Coronary artery (tissue), 2 donors: ENCODE measurements at regions not wholly inside any gene's neighbourhood (a gene's known extent, or its start where the extent isn't known, plus 50 kb on each side); places are given as distances from the start of the nearest gene placed in this dataset.

Experiments
- DNase-seq: peaks from one replicate; pipeline ENCODE4 v3.0.0-alpha.2; 2017; ENCODE audit warnings: low spot score
- H3K27ac ChIP-seq, 2 donors: fragments of 200-600 bp; sonication (generic); one replicate each; pipeline ENCODE4 v1.5.1; 2016 to 2019
- H3K4me3 ChIP-seq: fragments of 200-600 bp; sonication (generic); 2 replicates; pipeline ENCODE4 v1.5.1; 2016; ENCODE audit warnings: mild to moderate bottlenecking, moderate library complexity
- TF ChIP-seq, protein P1 (sequence below): fragments of 200-600 bp; sonication (generic); IDR thresholded peaks from one replicate; pipeline ENCODE4 v1.5.1; 2019; ENCODE audit warnings: antibody characterized with exemption

DNA sequence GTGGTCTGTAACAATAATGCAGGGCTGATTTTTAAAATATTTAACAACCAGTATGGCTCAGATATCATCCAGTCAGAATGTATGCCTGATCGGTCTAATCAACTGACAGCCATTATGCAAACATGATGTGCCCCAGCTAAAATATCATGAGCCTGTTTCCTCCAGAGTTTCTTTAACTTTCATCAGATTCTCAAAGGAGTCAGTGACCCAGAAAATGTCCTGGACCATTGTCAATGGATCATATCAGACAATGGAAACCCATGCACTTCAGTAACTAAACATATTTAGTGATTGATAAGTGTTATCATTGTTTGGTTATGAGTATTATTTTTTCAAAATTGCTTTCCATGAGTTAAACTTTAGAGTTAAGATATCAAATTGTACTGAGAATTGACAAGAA, 173.5 kb downstream of the LMBRD1 start:
- Histone ChIP-seq H3K27ac (no peak overlapping the region), H3K4me3 (no peak overlapping the region)
- TF ChIP-seq, protein P1, sequence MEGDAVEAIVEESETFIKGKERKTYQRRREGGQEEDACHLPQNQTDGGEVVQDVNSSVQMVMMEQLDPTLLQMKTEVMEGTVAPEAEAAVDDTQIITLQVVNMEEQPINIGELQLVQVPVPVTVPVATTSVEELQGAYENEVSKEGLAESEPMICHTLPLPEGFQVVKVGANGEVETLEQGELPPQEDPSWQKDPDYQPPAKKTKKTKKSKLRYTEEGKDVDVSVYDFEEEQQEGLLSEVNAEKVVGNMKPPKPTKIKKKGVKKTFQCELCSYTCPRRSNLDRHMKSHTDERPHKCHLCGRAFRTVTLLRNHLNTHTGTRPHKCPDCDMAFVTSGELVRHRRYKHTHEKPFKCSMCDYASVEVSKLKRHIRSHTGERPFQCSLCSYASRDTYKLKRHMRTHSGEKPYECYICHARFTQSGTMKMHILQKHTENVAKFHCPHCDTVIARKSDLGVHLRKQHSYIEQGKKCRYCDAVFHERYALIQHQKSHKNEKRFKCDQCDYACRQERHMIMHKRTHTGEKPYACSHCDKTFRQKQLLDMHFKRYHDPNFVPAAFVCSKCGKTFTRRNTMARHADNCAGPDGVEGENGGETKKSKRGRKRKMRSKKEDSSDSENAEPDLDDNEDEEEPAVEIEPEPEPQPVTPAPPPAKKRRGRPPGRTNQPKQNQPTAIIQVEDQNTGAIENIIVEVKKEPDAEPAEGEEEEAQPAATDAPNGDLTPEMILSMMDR, result no peak
- DNase-seq, result no peak

- Histone ChIP-seq H3K27ac (no peak overlapping the region), H3K4me3 (no peak overlapping the region)
- DNase-seq, result no peak
- TF ChIP-seq, protein P1, result no peak
These were observed 173.9 kb downstream of the LMBRD1 start for GRCh38 chr6:69622924-69623323.

DNA sequence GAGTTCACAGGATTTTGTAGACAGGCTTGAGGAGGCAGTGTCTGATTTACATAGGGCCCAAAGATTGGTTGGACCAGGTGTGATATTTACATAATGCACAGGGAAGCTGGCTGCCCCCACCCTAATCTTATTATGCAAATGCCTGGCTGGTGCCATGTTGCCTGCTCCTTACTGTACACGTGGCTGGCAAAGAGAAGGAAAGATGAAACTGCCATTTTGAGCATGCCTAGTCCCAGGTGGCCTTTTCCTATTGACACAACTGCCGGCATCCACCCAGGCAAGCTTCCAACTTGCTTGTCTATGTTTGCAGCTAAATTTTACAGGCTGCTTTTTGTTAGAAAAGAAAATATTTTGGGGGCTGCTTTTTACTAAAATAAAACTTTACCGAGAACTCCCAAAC, 174.6 kb downstream of the LMBRD1 start:
- Histone ChIP-seq H3K27ac (no peak overlapping the region), H3K4me3 (no peak overlapping the region)
- TF ChIP-seq, protein P1, result no peak
- no peak for DNase-seq

DNA sequence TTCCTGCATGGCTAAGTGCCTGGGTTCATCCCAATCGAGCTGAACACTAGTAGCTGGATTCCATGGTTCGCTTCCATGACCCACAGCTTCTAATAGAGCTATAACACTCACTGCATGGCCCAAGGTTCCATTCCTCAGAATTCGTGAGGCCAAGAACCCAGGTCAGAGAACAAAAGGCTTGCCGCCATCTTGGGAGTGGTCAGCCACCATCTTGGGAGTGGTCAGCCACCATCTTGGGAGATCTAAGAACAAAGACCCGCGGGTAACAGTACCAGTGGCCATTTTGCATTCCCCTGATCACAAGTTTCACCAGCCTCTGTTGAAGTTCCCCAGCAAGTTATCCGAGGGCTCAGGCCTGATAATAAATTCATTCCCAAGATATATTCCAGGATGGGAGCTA, 179.6 kb downstream of the LMBRD1 start:
- Histone ChIP-seq H3K27ac (no peak overlapping the region), H3K4me3 (no peak overlapping the region)
- TF ChIP-seq, protein P1, result no peak
- DNase-seq, result no peak

GRCh38 chr6:69609836-69610472, 186.9 kb downstream of the LMBRD1 start:
- H3K27ac ChIP-seq, result no peak overlapping the region
- TF ChIP-seq, protein P1, result no peak
- no peak for DNase-seq
- H3K4me3 ChIP-seq, result no peak overlapping the region

- no peak overlapping the region for H3K4me3 ChIP-seq
- no peak overlapping the region for H3K27ac ChIP-seq
- TF ChIP-seq, protein P1, result no peak
- DNase-seq, result no peak
These were observed 195.7 kb downstream of the LMBRD1 start for GRCh38 chr6:69601132-69601531.

GRCh38 chr6:69594405-69594804, 202.4 kb downstream of the LMBRD1 start:
- TF ChIP-seq, protein P1, result no peak
- Histone ChIP-seq H3K27ac (no peak overlapping the region), H3K4me3 (no peak overlapping the region)
- DNase-seq, result no peak
